Activated CD4-positive, alpha-beta T cell treated with anti-CD3 and anti-CD28 coated beads, Interleukin-2, amount 10 ng/mL, durations not matched to agents 7 days and 5 days (primary cell): ENCODE measurements at regions not wholly inside any gene's neighbourhood (a gene's known extent, or its start where the extent isn't known, plus 50 kb on each side); places are given as distances from the start of the nearest gene placed in this dataset.

Experiments used
- CTCF ChIA-PET: fragments of 350-600 bp; sonication (Branson Sonifier 250); formaldehyde crosslinking; loops from one replicate; lab custom pipeline; 2021; ENCODE audit warnings: antibody characterized with exemption; lab: Charles Lee
- POLR2A ChIA-PET: fragments of 350-600 bp; sonication (Branson Sonifier 250); formaldehyde crosslinking; loops from one replicate; lab custom pipeline; 2021; ENCODE audit warnings: antibody characterized with exemption; lab: Charles Lee
- DNase-seq: peaks from one replicate; pipeline ENCODE4 v3.0.0-alpha.2; 2020
- H3K27ac Mint-ChIP-seq: one replicate; pipeline ENCODE4 v1.8.0; 2021; ENCODE audit warnings: mild to moderate bottlenecking, moderate library complexity, mixed read lengths
- H3K27me3 Mint-ChIP-seq: one replicate; pipeline ENCODE4 v1.8.0; 2021; ENCODE audit warnings: mixed read lengths
- H3K36me3 Mint-ChIP-seq: one replicate; pipeline ENCODE4 v1.8.0; 2021; ENCODE audit warnings: low read depth, mixed read lengths
- H3K4me1 Mint-ChIP-seq: one replicate; pipeline ENCODE4 v1.8.0; 2021; ENCODE audit warnings: mixed read lengths
- H3K4me3 Mint-ChIP-seq: one replicate; pipeline ENCODE4 v1.8.0; 2021; ENCODE audit warnings: mild to moderate bottlenecking, moderate library complexity, mixed read lengths
- H3K9me3 Mint-ChIP-seq: one replicate; pipeline ENCODE4 v1.8.0; 2021; ENCODE audit warnings: mixed read lengths

GRCh38 chr4:31026256-31026655, 306.1 kb downstream of the PCDH7 start:
- H3K36me3 Mint-ChIP-seq, result no peaks in the 10 kb centered on the region
- POLR2A ChIA-PET, result no interaction called here

GRCh38 chr4:31034550-31034949, 314.4 kb downstream of the PCDH7 start:
- CTCF ChIA-PET, result no interaction called here
- POLR2A ChIA-PET, result no interaction called here
- no peak overlapping the region for H3K27ac Mint-ChIP-seq

More at GRCh38 chr4:31026256-31026655, 306.1 kb downstream of the PCDH7 start:
- Mint-ChIP-seq H3K27ac (no peak overlapping the region), H3K4me1 (no peaks in the 10 kb centered on the region), H3K9me3 (no peaks in the 10 kb centered on the region), H3K4me3 (no peak overlapping the region), H3K27me3 (no peaks in the 10 kb centered on the region)
- DNase-seq, result no peak
- CTCF ChIA-PET, result no interaction called here

GRCh38 chr4:31035761-31036160, 315.6 kb downstream of the PCDH7 start:
- H3K9me3 Mint-ChIP-seq, result no peaks in the 10 kb centered on the region
- no peaks in the 10 kb centered on the region for H3K4me1 Mint-ChIP-seq
- no peaks in the 10 kb centered on the region for H3K27me3 Mint-ChIP-seq
- H3K27ac Mint-ChIP-seq, result no peak overlapping the region
- H3K36me3 Mint-ChIP-seq, result no peaks in the 10 kb centered on the region
- ChIA-PET POLR2A (no interaction called here), CTCF (no interaction called here)
- DNase-seq, result no peak
- H3K4me3 Mint-ChIP-seq, result no peak overlapping the region

More at GRCh38 chr4:31034550-31034949, 314.4 kb downstream of the PCDH7 start:
- no peak for DNase-seq
- Mint-ChIP-seq H3K9me3 (no peaks in the 10 kb centered on the region), H3K4me1 (no peaks in the 10 kb centered on the region), H3K4me3 (no peak overlapping the region), H3K27me3 (no peaks in the 10 kb centered on the region), H3K36me3 (no peaks in the 10 kb centered on the region)

GRCh38 chr4:31037703-31038102, 317.5 kb downstream of the PCDH7 start:
- Mint-ChIP-seq H3K9me3 (no peaks in the 10 kb centered on the region), H3K36me3 (no peaks in the 10 kb centered on the region), H3K27me3 (no peaks in the 10 kb centered on the region), H3K4me3 (no peak overlapping the region), H3K27ac (no peak overlapping the region), H3K4me1 (no peaks in the 10 kb centered on the region)
- DNase-seq, result no peak
- CTCF ChIA-PET, result no interaction called here
- POLR2A ChIA-PET, result no interaction called here

- no peaks in the 10 kb centered on the region for H3K4me1 Mint-ChIP-seq
- H3K27me3 Mint-ChIP-seq, result no peaks in the 10 kb centered on the region
- no peaks in the 10 kb centered on the region for H3K36me3 Mint-ChIP-seq
- no peak for DNase-seq
- H3K27ac Mint-ChIP-seq, result no peak overlapping the region
- no peak overlapping the region for H3K4me3 Mint-ChIP-seq
- CTCF ChIA-PET, result interaction anchor here (0.7 kb wide), 1 partner anchor 377 kb away, joined by 4 read pairs; no protein-coding TSS in a partner anchor
- no peaks in the 10 kb centered on the region for H3K9me3 Mint-ChIP-seq
- POLR2A ChIA-PET, result no interaction called here
Observed at GRCh38 chr4:31039382-31039781, 319.2 kb downstream of the PCDH7 start.

GRCh38 chr4:31040106-31040505, 319.9 kb downstream of the PCDH7 start:
- Mint-ChIP-seq H3K4me3 (no peak overlapping the region), H3K27ac (no peak overlapping the region), H3K36me3 (no peaks in the 10 kb centered on the region), H3K9me3 (no peaks in the 10 kb centered on the region), H3K27me3 (no peaks in the 10 kb centered on the region), H3K4me1 (no peaks in the 10 kb centered on the region)
- ChIA-PET CTCF (no interaction called here), POLR2A (no interaction called here)
- DNase-seq, result no peak

GRCh38 chr4:31041385-31041784, 321.2 kb downstream of the PCDH7 start:
- H3K36me3 Mint-ChIP-seq, result no peaks in the 10 kb centered on the region
- H3K27me3 Mint-ChIP-seq, result no peaks in the 10 kb centered on the region
- POLR2A ChIA-PET, result no interaction called here
- no peak overlapping the region for H3K4me3 Mint-ChIP-seq
- H3K9me3 Mint-ChIP-seq, result no peaks in the 10 kb centered on the region
- no peak overlapping the region for H3K27ac Mint-ChIP-seq
- no peaks in the 10 kb centered on the region for H3K4me1 Mint-ChIP-seq
- CTCF ChIA-PET, result no interaction called here
- DNase-seq, result no peak

GRCh38 chr4:31041853-31042252, 321.7 kb downstream of the PCDH7 start:
- Mint-ChIP-seq H3K4me3 (no peak overlapping the region), H3K36me3 (no peaks in the 10 kb centered on the region), H3K4me1 (no peaks in the 10 kb centered on the region), H3K9me3 (no peaks in the 10 kb centered on the region), H3K27me3 (no peaks in the 10 kb centered on the region), H3K27ac (no peak overlapping the region)
- ChIA-PET POLR2A (no interaction called here), CTCF (no interaction called here)
- DNase-seq, result no peak

GRCh38 chr4:31043382-31044062, 323.4 kb downstream of the PCDH7 start:
- Mint-ChIP-seq H3K4me3 (no peak overlapping the region), H3K4me1 (no peaks in the 10 kb centered on the region), H3K27me3 (no peaks in the 10 kb centered on the region), H3K27ac (no peak overlapping the region), H3K36me3 (no peaks in the 10 kb centered on the region), H3K9me3 (no peaks in the 10 kb centered on the region)
- CTCF ChIA-PET, result no interaction called here
- no peak for DNase-seq
- POLR2A ChIA-PET, result no interaction called here

GRCh38 chr4:31045151-31045550, 325.0 kb downstream of the PCDH7 start:
- Mint-ChIP-seq H3K27me3 (no peaks in the 10 kb centered on the region), H3K27ac (no peak overlapping the region), H3K4me3 (no peak overlapping the region), H3K9me3 (no peaks in the 10 kb centered on the region), H3K36me3 (no peaks in the 10 kb centered on the region), H3K4me1 (no peaks in the 10 kb centered on the region)
- CTCF ChIA-PET, result no interaction called here
- no peak for DNase-seq
- POLR2A ChIA-PET, result no interaction called here

GRCh38 chr4:31045724-31046318, 325.7 kb downstream of the PCDH7 start:
- ChIA-PET POLR2A (no interaction called here), CTCF (no interaction called here)
- Mint-ChIP-seq H3K4me1 (no peaks in the 10 kb centered on the region), H3K4me3 (no peak overlapping the region), H3K27me3 (no peaks in the 10 kb centered on the region), H3K36me3 (no peaks in the 10 kb centered on the region), H3K9me3 (no peaks in the 10 kb centered on the region), H3K27ac (no peak overlapping the region)
- no peak for DNase-seq

- Mint-ChIP-seq H3K36me3 (no peaks in the 10 kb centered on the region), H3K4me1 (no peaks in the 10 kb centered on the region), H3K27me3 (no peaks in the 10 kb centered on the region), H3K9me3 (no peaks in the 10 kb centered on the region), H3K4me3 (no peak overlapping the region), H3K27ac (no peak overlapping the region)
- ChIA-PET CTCF (interaction anchor here (0.6 kb wide), 1 partner anchor 308 kb away, joined by 3 read pairs; no protein-coding TSS in a partner anchor), POLR2A (no interaction called here)
- DNase-seq, result no peak
Observed at GRCh38 chr4:31051151-31051550, 331.0 kb downstream of the PCDH7 start.

GRCh38 chr4:31051565-31051964, 331.4 kb downstream of the PCDH7 start:
- CTCF ChIA-PET, result no interaction called here
- DNase-seq, result no peak

GRCh38 chr4:31052519-31052918, 332.4 kb downstream of the PCDH7 start:
- Mint-ChIP-seq H3K9me3 (no peaks in the 10 kb centered on the region), H3K4me1 (no peaks in the 10 kb centered on the region), H3K4me3 (no peak overlapping the region), H3K27ac (no peak overlapping the region), H3K36me3 (no peaks in the 10 kb centered on the region), H3K27me3 (no peaks in the 10 kb centered on the region)
- ChIA-PET CTCF (no interaction called here), POLR2A (no interaction called here)
- no peak for DNase-seq

More at GRCh38 chr4:31051565-31051964, 331.4 kb downstream of the PCDH7 start:
- Mint-ChIP-seq H3K36me3 (no peaks in the 10 kb centered on the region), H3K4me3 (no peak overlapping the region), H3K27ac (no peak overlapping the region), H3K9me3 (no peaks in the 10 kb centered on the region), H3K4me1 (no peaks in the 10 kb centered on the region), H3K27me3 (no peaks in the 10 kb centered on the region)
- POLR2A ChIA-PET, result no interaction called here
